Osteoblast (primary cell): ENCODE measurements at regions not wholly inside any gene's neighbourhood (a gene's known extent, or its start where the extent isn't known, plus 50 kb on each side); places are given as distances from the start of the nearest gene placed in this dataset.
"Not testable (repeated sequence)": the region's sequence is repeated elsewhere in the genome, so short reads cannot be mapped to it uniquely, and the experiment has no call there.

Experiments used
- DNase-seq: peaks from one replicate; pipeline ENCODE4 v3.0.0; 2011; ENCODE audit warnings: low spot score, mixed read lengths; ENCODE audit not compliant: insufficient read length; ENCODE audit errors: missing footprints
- H2AFZ ChIP-seq: 2 replicates; pipeline ENCODE4 v1.6.0; 2011; ENCODE audit warnings: mild to moderate bottlenecking, low read length
- H3K27ac ChIP-seq: 2 replicates; pipeline ENCODE4 v1.5.1; 2011; ENCODE audit warnings: mild to moderate bottlenecking, low read depth, low read length, moderate library complexity
- H3K27me3 ChIP-seq: 2 replicates; pipeline ENCODE4 v1.6.0; 2012; ENCODE audit warnings: mild to moderate bottlenecking, control low read depth, inconsistent platforms, low read length, moderate library complexity; ENCODE audit not compliant: insufficient read depth
- H3K36me3 ChIP-seq: 2 replicates; pipeline ENCODE4 v1.5.1; 2011; ENCODE audit warnings: mild to moderate bottlenecking, low read length, control low read depth, moderate library complexity; ENCODE audit not compliant: insufficient read depth
- H3K4me1 ChIP-seq: 2 replicates; pipeline ENCODE4 v1.5.1; 2011; ENCODE audit warnings: mild to moderate bottlenecking, low read length, control low read depth, moderate library complexity; ENCODE audit not compliant: insufficient read depth
- H3K4me2 ChIP-seq: 2 replicates; pipeline ENCODE4 v1.6.0; 2011; ENCODE audit warnings: mild to moderate bottlenecking, low read length; ENCODE audit not compliant: insufficient read depth
- H3K4me3 ChIP-seq: fragments of 200-600 bp; sonication (generic); 3 replicates; pipeline ENCODE4 v1.5.1; 2012; ENCODE audit warnings: mild to moderate bottlenecking, low read length, inconsistent platforms; ENCODE audit not compliant: insufficient read depth
- H3K79me2 ChIP-seq: 2 replicates; pipeline ENCODE4 v1.6.0; 2012; ENCODE audit warnings: mild to moderate bottlenecking, low read length, control low read depth, inconsistent platforms; ENCODE audit not compliant: insufficient read depth
- H3K9me3 ChIP-seq: 2 replicates; pipeline ENCODE4 v1.5.1; 2011; ENCODE audit warnings: low read depth, low read length, control low read depth
- H4K20me1 ChIP-seq: 2 replicates; pipeline ENCODE4 v1.6.0; 2012; ENCODE audit warnings: mild to moderate bottlenecking, low read length, control low read depth; ENCODE audit not compliant: insufficient read depth
- CTCF ChIP-seq: IDR thresholded peaks from 2 replicates; pipeline ENCODE4 v1.5.1; 2011; ENCODE audit warnings: mild to moderate bottlenecking, low read depth, low read length, moderate library complexity; ENCODE audit errors: extremely low read depth

- H3K4me3 ChIP-seq = no peak overlapping the region
- H3K27me3 ChIP-seq = no peaks in the 10 kb centered on the region
- H3K4me1 ChIP-seq = no peaks in the 10 kb centered on the region
- no peaks in the 10 kb centered on the region for H3K79me2 ChIP-seq
- H4K20me1 ChIP-seq = no peaks in the 10 kb centered on the region
- DNase-seq = no peak
- no peak overlapping the region for H3K4me2 ChIP-seq
- H2AFZ ChIP-seq = no peak overlapping the region
- H3K36me3 ChIP-seq = no peaks in the 10 kb centered on the region
- TF ChIP-seq CTCF = no peak
- H3K27ac ChIP-seq = no peak overlapping the region
- H3K9me3 ChIP-seq = no peaks in the 10 kb centered on the region
Observed at GRCh38 chr14:106414464-106414863, 888.1 kb downstream of the TMEM121 start.

DNA sequence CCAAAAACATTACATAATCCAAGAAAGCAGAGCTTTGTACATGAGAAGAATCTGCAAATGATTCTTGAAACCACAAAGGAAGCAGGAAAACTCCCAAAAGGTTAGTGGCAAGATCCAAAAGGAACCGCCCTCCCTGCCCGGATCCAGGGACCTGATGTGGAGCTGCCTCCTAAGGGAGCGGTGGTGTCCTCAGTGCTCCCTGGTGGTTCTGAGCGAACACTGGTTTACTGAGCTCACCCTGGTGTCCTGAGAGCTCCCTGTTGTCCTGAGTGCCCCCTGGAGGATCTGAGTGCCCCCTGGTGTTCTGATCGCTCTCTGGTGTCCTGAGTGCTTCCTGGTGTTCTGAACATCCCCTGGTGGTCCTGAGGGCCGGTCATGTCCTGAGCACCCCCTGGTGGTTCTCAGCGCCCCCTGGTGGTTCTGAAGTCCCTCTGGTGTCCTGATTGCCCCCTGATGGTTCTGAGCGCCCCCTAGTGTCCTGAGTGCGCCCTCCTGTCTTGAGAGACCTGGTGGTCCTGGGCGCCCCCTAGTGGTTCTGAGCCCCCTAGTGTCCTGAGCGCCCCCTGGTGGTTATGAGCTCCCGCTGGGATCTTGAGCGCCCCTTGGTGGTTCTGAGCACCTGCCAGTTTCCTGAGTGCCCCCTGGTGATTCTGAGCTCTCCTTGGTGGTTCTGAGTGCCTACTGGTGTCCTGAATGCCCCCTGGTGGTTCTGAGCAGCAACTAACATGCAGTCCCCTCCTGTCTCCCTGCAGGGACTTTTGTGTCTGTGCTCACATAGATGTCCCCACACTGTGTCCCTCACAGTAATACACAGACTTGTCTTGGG lies 891.1 kb downstream of the TMEM121 start:
- H3K27ac ChIP-seq = no peak overlapping the region
- no peaks in the 10 kb centered on the region for H3K27me3 ChIP-seq
- no peak for DNase-seq
- H3K4me2 ChIP-seq = no peak overlapping the region
- H4K20me1 ChIP-seq = no peaks in the 10 kb centered on the region
- H3K4me3 ChIP-seq = no peak overlapping the region
- H2AFZ ChIP-seq = no peak overlapping the region
- H3K36me3 ChIP-seq = no peaks in the 10 kb centered on the region
- H3K4me1 ChIP-seq = no peaks in the 10 kb centered on the region
- H3K79me2 ChIP-seq = no peaks in the 10 kb centered on the region
- H3K9me3 ChIP-seq = no peaks in the 10 kb centered on the region
- TF ChIP-seq CTCF = peak; percentile 36

GRCh38 chr14:106419376-106419965 lies 893.1 kb downstream of the TMEM121 start:
- H3K79me2 ChIP-seq = no peaks in the 10 kb centered on the region
- TF ChIP-seq CTCF = no peak
- no peaks in the 10 kb centered on the region for H3K27me3 ChIP-seq

GRCh38 chr14:106421431-106422033 lies 895.1 kb downstream of the TMEM121 start:
- not testable (repeated sequence) for H3K4me2 ChIP-seq, H3K9me3 ChIP-seq, H3K4me3 ChIP-seq, H3K4me1 ChIP-seq, H3K79me2 ChIP-seq, H3K27ac ChIP-seq, H3K27me3 ChIP-seq, H3K36me3 ChIP-seq, DNase-seq, H4K20me1 ChIP-seq, H2AFZ ChIP-seq

More at GRCh38 chr14:106419376-106419965, 893.1 kb downstream of the TMEM121 start:
- no peaks in the 10 kb centered on the region for H3K36me3 ChIP-seq
- DNase-seq = no peak
- no peak overlapping the region for H2AFZ ChIP-seq
- H3K9me3 ChIP-seq = no peaks in the 10 kb centered on the region
- H4K20me1 ChIP-seq = no peaks in the 10 kb centered on the region
- no peaks in the 10 kb centered on the region for H3K4me1 ChIP-seq
- H3K4me2 ChIP-seq = no peak overlapping the region
- no peak overlapping the region for H3K27ac ChIP-seq
- H3K4me3 ChIP-seq = no peak overlapping the region
